GM23338 (cell line): ENCODE measurements at regions not wholly inside any gene's neighbourhood (a gene's known extent, or its start where the extent isn't known, plus 50 kb on each side); places are given as distances from the start of the nearest gene placed in this dataset.

Experiments used
- ATAC-seq: fragments of 200-7000 bp; cut with Tn5 transposase; 3 replicates; pipeline ENCODE4 v1.9.1; 2020
- DNase-seq: peaks from one replicate; pipeline ENCODE4 v3.0.0-alpha.2; 2015; ENCODE audit warnings: low spot score
- H2AFZ ChIP-seq: fragments of 200-600 bp; sonication (generic); 2 replicates; pipeline ENCODE4 v1.8.0; 2016; ENCODE audit warnings: antibody characterized with exemption, mild to moderate bottlenecking, moderate library complexity
- H3F3A ChIP-seq: fragments of 200-600 bp; sonication (generic); replicated peaks from 2 replicates; pipeline ENCODE4 v1.8.0; 2017; ENCODE audit warnings: antibody characterized with exemption, mixed run types, low read depth
- H3K27ac ChIP-seq: fragments of 200-600 bp; sonication (generic); 2 replicates; pipeline ENCODE4 v1.6.1; 2016; ENCODE audit warnings: low read depth
- H3K27me3 ChIP-seq: fragments of 200-600 bp; sonication (generic); 2 replicates; pipeline ENCODE4 v1.8.0; 2016; ENCODE audit warnings: mild to moderate bottlenecking, mixed run types, moderate library complexity; ENCODE audit not compliant: insufficient read depth
- H3K36me3 ChIP-seq: fragments of 200-600 bp; sonication (generic); 2 replicates; pipeline ENCODE4 v1.8.0; 2016; ENCODE audit warnings: mild to moderate bottlenecking; ENCODE audit not compliant: insufficient read depth
- H3K4me1 ChIP-seq: fragments of 200-600 bp; sonication (generic); 2 replicates; pipeline ENCODE4 v1.8.0; 2016; ENCODE audit warnings: mild to moderate bottlenecking, moderate library complexity; ENCODE audit not compliant: insufficient read depth
- H3K4me2 ChIP-seq: fragments of 200-600 bp; sonication (generic); 2 replicates; pipeline ENCODE4 v1.7.1; 2017; ENCODE audit warnings: mixed run types
- H3K4me3 ChIP-seq: fragments of 200-600 bp; sonication (generic); 2 replicates; pipeline ENCODE4 v1.6.1; 2016; ENCODE audit warnings: mixed run types
- H3K79me2 ChIP-seq: fragments of 200-600 bp; sonication (generic); replicated peaks from 2 replicates; pipeline ENCODE4 v1.8.0; 2017; ENCODE audit warnings: mild to moderate bottlenecking; ENCODE audit not compliant: insufficient read depth
- H3K9me2 ChIP-seq: fragments of 200-600 bp; sonication (generic); 2 replicates; pipeline ENCODE4 v1.8.0; 2017; ENCODE audit not compliant: insufficient read depth
- H4K20me1 ChIP-seq: fragments of 200-600 bp; sonication (generic); replicated peaks from 2 replicates; pipeline ENCODE4 v1.8.0; 2017; ENCODE audit warnings: mild to moderate bottlenecking; ENCODE audit not compliant: insufficient read depth
- H3K27ac Mint-ChIP-seq: 2 replicates; pipeline ENCODE4 v1.8.0; 2020; ENCODE audit warnings: inconsistent platforms, mild to moderate bottlenecking, moderate library complexity, mixed read lengths
- H3K27me3 Mint-ChIP-seq: 3 replicates; pipeline ENCODE4 v1.8.0; 2022; ENCODE audit warnings: low read depth, mild to moderate bottlenecking, moderate library complexity, mixed read lengths, inconsistent platforms; ENCODE audit not compliant: insufficient read depth, poor library complexity
- H3K36me3 Mint-ChIP-seq: 3 replicates; pipeline ENCODE4 v1.8.0; 2021; ENCODE audit warnings: low read depth, mild to moderate bottlenecking, inconsistent platforms, moderate library complexity, mixed read lengths
- H3K4me1 Mint-ChIP-seq: 3 replicates; pipeline ENCODE4 v1.8.0; 2020; ENCODE audit warnings: mild to moderate bottlenecking, inconsistent platforms, mixed read lengths
- H3K4me3 Mint-ChIP-seq: 3 replicates; pipeline ENCODE4 v1.8.0; 2021; ENCODE audit warnings: moderate library complexity, mild to moderate bottlenecking, inconsistent platforms, mixed read lengths
- H3K9me3 Mint-ChIP-seq: 3 replicates; pipeline ENCODE4 v1.8.0; 2020; ENCODE audit warnings: moderate library complexity, mild to moderate bottlenecking, inconsistent platforms, mixed read lengths
- CREB1 ChIP-seq: fragments of 250-450 bp; sonication (Bioruptor Pico); IDR thresholded peaks from 2 replicates; pipeline ENCODE4 v1.5.0; 2020; ENCODE audit warnings: low read depth, mild to moderate bottlenecking, moderate library complexity
- ETS1 ChIP-seq: IDR thresholded peaks from 2 replicates; pipeline ENCODE4 v1.6.1; 2016; ENCODE audit warnings: antibody characterized with exemption
- EZH2 ChIP-seq: fragments of 200-600 bp; sonication (generic); IDR thresholded peaks from one replicate; pipeline ENCODE4 v1.8.0; 2017; ENCODE audit warnings: antibody characterized with exemption, mild to moderate bottlenecking, low read depth; ENCODE audit not compliant: unreplicated experiment
- EZH2phosphoT487 ChIP-seq: fragments of 200-600 bp; sonication (generic); IDR thresholded peaks from one replicate; pipeline ENCODE4 v1.8.1; 2018; ENCODE audit warnings: antibody characterized with exemption; ENCODE audit not compliant: unreplicated experiment
- JUNB ChIP-seq: IDR thresholded peaks from one replicate; pipeline ENCODE4 v1.6.1; 2016; ENCODE audit warnings: antibody characterized with exemption; ENCODE audit not compliant: unreplicated experiment
- REST ChIP-seq: IDR thresholded peaks from one replicate; pipeline ENCODE4 v1.6.1; 2018; ENCODE audit warnings: antibody characterized with exemption; ENCODE audit not compliant: unreplicated experiment
- TF ChIP-seq, protein P1 (sequence below): fragments of 250-450 bp; sonication (Bioruptor Pico); IDR thresholded peaks from 2 replicates; pipeline ENCODE4 v1.5.0; 2020; ENCODE audit warnings: mild to moderate bottlenecking, moderate library complexity

GRCh38 chr12:30427555-30427954 is 268.1 kb downstream of the IPO8 start (continued):
- no peak for TF ChIP-seq ETS1
- no peak for TF ChIP-seq REST

- Histone ChIP-seq H3K27me3 (no peaks in the 10 kb centered on the region), H4K20me1 (no peaks in the 10 kb centered on the region), H3K79me2 (no peaks in the 10 kb centered on the region), H3K4me2 (no peak overlapping the region), H3F3A (no peaks in the 10 kb centered on the region), H3K27ac (no peak overlapping the region), H3K9me2 (no peaks in the 10 kb centered on the region; the same call in 1 of the 2 replicates), H3K4me3 (no peak overlapping the region), H3K36me3 (no peaks in the 10 kb centered on the region; the same call in 1 of the 2 replicates), H2AFZ (no peak overlapping the region), H3K4me1 (no peaks in the 10 kb centered on the region)
- Mint-ChIP-seq H3K27ac (no peak overlapping the region), H3K9me3 (peaks cover 66% of the 10 kb centered on the region), H3K4me3 (no peak overlapping the region), H3K36me3 (peaks cover 36% of the 10 kb centered on the region), H3K4me1 (no peaks in the 10 kb centered on the region; the same call in 2 of the 3 replicates), H3K27me3 (no peaks in the 10 kb centered on the region)
- DNase-seq, result peak; percentile 5
- ATAC-seq, result no peak
- TF ChIP-seq JUNB, result no peak
Measured at GRCh38 chr12:30425445-30425844, 270.2 kb downstream of the IPO8 start.

- Histone ChIP-seq H3K27ac (no peak overlapping the region), H3K4me2 (no peak overlapping the region), H3K36me3 (no peaks in the 10 kb centered on the region; the same call in 1 of the 2 replicates), H3K9me2 (peaks cover 3% of the 10 kb centered on the region; the same call in 1 of the 2 replicates), H3K79me2 (no peaks in the 10 kb centered on the region), H3F3A (no peaks in the 10 kb centered on the region), H3K27me3 (no peaks in the 10 kb centered on the region), H3K4me1 (no peaks in the 10 kb centered on the region), H3K4me3 (no peak overlapping the region), H4K20me1 (no peaks in the 10 kb centered on the region), H2AFZ (no peak overlapping the region)
- DNase-seq, result no peak
- H3K9me3 Mint-ChIP-seq, result peaks cover 70% of the 10 kb centered on the region
- no peak for ATAC-seq
- H3K36me3 Mint-ChIP-seq, result peaks cover 32% of the 10 kb centered on the region
- H3K4me1 Mint-ChIP-seq, result no peaks in the 10 kb centered on the region
- H3K4me3 Mint-ChIP-seq, result no peak overlapping the region
- H3K27ac Mint-ChIP-seq, result no peak overlapping the region
- no peaks in the 10 kb centered on the region for H3K27me3 Mint-ChIP-seq
- TF ChIP-seq EZH2 (no peak), EZH2phosphoT487 (no peak), ETS1 (no peak), CREB1 (CRISPR knock-in tag) (no peak)
- TF ChIP-seq, protein P1, sequence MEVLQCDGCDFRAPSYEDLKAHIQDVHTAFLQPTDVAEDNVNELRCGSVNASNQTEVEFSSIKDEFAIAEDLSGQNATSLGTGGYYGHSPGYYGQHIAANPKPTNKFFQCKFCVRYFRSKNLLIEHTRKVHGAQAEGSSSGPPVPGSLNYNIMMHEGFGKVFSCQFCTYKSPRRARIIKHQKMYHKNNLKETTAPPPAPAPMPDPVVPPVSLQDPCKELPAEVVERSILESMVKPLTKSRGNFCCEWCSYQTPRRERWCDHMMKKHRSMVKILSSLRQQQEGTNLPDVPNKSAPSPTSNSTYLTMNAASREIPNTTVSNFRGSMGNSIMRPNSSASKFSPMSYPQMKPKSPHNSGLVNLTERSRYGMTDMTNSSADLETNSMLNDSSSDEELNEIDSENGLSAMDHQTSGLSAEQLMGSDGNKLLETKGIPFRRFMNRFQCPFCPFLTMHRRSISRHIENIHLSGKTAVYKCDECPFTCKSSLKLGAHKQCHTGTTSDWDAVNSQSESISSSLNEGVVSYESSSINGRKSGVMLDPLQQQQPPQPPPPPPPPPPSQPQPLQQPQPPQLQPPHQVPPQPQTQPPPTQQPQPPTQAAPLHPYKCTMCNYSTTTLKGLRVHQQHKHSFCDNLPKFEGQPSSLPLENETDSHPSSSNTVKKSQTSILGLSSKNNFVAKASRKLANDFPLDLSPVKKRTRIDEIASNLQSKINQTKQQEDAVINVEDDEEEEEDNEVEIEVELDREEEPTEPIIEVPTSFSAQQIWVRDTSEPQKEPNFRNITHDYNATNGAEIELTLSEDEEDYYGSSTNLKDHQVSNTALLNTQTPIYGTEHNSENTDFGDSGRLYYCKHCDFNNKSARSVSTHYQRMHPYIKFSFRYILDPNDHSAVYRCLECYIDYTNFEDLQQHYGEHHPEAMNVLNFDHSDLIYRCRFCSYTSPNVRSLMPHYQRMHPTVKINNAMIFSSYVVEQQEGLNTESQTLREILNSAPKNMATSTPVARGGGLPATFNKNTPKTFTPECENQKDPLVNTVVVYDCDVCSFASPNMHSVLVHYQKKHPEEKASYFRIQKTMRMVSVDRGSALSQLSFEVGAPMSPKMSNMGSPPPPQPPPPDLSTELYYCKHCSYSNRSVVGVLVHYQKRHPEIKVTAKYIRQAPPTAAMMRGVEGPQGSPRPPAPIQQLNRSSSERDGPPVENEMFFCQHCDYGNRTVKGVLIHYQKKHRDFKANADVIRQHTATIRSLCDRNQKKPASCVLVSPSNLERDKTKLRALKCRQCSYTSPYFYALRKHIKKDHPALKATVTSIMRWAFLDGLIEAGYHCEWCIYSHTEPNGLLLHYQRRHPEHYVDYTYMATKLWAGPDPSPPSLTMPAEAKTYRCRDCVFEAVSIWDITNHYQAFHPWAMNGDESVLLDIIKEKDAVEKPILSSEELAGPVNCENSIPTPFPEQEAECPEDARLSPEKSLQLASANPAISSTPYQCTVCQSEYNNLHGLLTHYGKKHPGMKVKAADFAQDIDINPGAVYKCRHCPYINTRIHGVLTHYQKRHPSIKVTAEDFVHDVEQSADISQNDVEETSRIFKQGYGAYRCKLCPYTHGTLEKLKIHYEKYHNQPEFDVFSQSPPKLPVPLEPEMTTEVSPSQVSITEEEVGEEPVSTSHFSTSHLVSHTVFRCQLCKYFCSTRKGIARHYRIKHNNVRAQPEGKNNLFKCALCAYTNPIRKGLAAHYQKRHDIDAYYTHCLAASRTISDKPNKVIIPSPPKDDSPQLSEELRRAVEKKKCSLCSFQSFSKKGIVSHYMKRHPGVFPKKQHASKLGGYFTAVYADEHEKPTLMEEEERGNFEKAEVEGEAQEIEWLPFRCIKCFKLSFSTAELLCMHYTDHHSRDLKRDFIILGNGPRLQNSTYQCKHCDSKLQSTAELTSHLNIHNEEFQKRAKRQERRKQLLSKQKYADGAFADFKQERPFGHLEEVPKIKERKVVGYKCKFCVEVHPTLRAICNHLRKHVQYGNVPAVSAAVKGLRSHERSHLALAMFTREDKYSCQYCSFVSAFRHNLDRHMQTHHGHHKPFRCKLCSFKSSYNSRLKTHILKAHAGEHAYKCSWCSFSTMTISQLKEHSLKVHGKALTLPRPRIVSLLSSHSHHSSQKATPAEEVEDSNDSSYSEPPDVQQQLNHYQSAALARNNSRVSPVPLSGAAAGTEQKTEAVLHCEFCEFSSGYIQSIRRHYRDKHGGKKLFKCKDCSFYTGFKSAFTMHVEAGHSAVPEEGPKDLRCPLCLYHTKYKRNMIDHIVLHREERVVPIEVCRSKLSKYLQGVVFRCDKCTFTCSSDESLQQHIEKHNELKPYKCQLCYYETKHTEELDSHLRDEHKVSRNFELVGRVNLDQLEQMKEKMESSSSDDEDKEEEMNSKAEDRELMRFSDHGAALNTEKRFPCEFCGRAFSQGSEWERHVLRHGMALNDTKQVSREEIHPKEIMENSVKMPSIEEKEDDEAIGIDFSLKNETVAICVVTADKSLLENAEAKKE (CRISPR knock-in tag), result no peak
Measured at GRCh38 chr12:30423330-30423729, 272.3 kb downstream of the IPO8 start.
